ENCODE measurements at regions not wholly inside any gene's neighbourhood (a gene's known extent, or its start where the extent isn't known, plus 50 kb on each side); places are given as distances from the start of the nearest gene placed in this dataset.

- TF ChIP-seq CTCF (IDR thresholded peaks at IDR 0.05; ENCODE audit: insufficient read depth, low read length) = no peak
- no peak for TF ChIP-seq POLR2AphosphoS5 (IDR thresholded peaks at IDR 0.05; ENCODE audit: low read depth)
- no peak for TF ChIP-seq REST (IDR thresholded peaks at IDR 0.05; ENCODE audit: insufficient replicate concordance, low read depth)
- TF ChIP-seq GABPA (IDR thresholded peaks at IDR 0.05; ENCODE audit: low read depth) = no peak
- TF ChIP-seq SPI1 (IDR thresholded peaks at IDR 0.05; ENCODE audit: borderline replicate concordance, low read depth) = no peak
These were observed 1734.5 kb downstream of the TP53TG3F start for GRCh38 chr16:35193956-35194355.
